ENCODE measurements at regions not wholly inside any gene's neighbourhood (a gene's known extent, or its start where the extent isn't known, plus 50 kb on each side); places are given as distances from the start of the nearest gene placed in this dataset.

DNA sequence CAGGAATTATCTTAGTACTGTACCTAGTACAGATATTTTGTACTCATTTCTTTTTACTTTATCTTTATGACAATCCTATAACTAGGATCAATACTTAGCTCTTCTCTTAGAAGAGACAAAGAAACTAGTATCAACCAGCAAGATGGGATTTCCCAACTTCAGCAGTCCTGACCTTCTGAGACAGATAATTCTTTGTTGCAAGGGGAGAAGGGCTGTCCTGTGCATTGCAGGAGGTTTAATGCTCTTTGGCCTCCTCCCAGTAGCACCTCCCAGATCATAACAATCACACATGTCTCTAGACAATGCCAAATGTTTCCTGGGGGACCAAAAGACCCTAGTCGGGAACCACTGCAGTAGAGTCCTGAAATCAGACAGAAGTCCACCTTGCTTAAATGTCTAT lies 424.3 kb upstream of the DMAC1 start:
- no peak overlapping the region for H3K27ac ChIP-seq (ENCODE audit: extremely low read length, insufficient read depth, low read length)
- peaks cover 90% of the 10 kb centered on the region for H3K9me3 ChIP-seq (ENCODE audit: low read length)
- CTCF ChIA-PET (ENCODE audit: low intra/inter-chr PET ratio, low total read pairs), result no interaction called here
- no peak overlapping the region for H3K4me2 ChIP-seq (ENCODE audit: low read depth, low read length)
- DNase-seq (ENCODE audit: low spot score) (no peak), FAIRE-seq (no peak), ATAC-seq (no peak)
- no TSS peak for BruUV-seq (replicated peaks)
- no peaks in the 10 kb centered on the region for H3K79me2 ChIP-seq (ENCODE audit: insufficient read depth, low read length)
- no peaks in the 10 kb centered on the region for H3K27me3 ChIP-seq (ENCODE audit: control insufficient read depth in 1 of 2, insufficient read depth in 2 of 2, low read length in 2 of 2)
- intact Hi-C loops (cut with micrococcal nuclease; ENCODE audit: unreplicated experiment), result no loop called here
- TF ChIP-seq SETDB1 (CRISPR knock-in tag; IDR thresholded peaks at IDR 0.05; ENCODE audit: borderline replicate concordance), result no peak
- TF ChIP-seq, protein P1, sequence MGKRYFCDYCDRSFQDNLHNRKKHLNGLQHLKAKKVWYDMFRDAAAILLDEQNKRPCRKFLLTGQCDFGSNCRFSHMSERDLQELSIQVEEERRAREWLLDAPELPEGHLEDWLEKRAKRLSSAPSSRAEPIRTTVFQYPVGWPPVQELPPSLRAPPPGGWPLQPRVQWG (CRISPR knock-in tag; IDR thresholded peaks at IDR 0.05; ENCODE audit: borderline replicate concordance, low read depth), result no peak
- TF ChIP-seq ZNF260 (CRISPR knock-in tag; IDR thresholded peaks at IDR 0.05; ENCODE audit: borderline replicate concordance, low read depth), result no peak
- TF ChIP-seq MAFG (CRISPR knock-in tag; IDR thresholded peaks at IDR 0.05), result no peak
- no peak for TF ChIP-seq SMC3 (IDR thresholded peaks at IDR 0.05; ENCODE audit: low read length)
- TF ChIP-seq NBN (conservative IDR thresholded peaks at IDR 0.05), result no peak
- TF ChIP-seq RFXANK (CRISPR knock-in tag; IDR thresholded peaks at IDR 0.05), result no peak
- no peak for TF ChIP-seq ZFP36L2 (CRISPR knock-in tag; IDR thresholded peaks at IDR 0.05)
- TF ChIP-seq, protein P2, sequence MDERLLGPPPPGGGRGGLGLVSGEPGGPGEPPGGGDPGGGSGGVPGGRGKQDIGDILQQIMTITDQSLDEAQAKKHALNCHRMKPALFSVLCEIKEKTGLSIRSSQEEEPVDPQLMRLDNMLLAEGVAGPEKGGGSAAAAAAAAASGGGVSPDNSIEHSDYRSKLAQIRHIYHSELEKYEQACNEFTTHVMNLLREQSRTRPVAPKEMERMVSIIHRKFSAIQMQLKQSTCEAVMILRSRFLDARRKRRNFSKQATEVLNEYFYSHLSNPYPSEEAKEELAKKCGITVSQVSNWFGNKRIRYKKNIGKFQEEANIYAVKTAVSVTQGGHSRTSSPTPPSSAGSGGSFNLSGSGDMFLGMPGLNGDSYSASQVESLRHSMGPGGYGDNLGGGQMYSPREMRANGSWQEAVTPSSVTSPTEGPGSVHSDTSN (CRISPR knock-in tag; IDR thresholded peaks at IDR 0.05), result no peak
- TF ChIP-seq, protein P3, sequence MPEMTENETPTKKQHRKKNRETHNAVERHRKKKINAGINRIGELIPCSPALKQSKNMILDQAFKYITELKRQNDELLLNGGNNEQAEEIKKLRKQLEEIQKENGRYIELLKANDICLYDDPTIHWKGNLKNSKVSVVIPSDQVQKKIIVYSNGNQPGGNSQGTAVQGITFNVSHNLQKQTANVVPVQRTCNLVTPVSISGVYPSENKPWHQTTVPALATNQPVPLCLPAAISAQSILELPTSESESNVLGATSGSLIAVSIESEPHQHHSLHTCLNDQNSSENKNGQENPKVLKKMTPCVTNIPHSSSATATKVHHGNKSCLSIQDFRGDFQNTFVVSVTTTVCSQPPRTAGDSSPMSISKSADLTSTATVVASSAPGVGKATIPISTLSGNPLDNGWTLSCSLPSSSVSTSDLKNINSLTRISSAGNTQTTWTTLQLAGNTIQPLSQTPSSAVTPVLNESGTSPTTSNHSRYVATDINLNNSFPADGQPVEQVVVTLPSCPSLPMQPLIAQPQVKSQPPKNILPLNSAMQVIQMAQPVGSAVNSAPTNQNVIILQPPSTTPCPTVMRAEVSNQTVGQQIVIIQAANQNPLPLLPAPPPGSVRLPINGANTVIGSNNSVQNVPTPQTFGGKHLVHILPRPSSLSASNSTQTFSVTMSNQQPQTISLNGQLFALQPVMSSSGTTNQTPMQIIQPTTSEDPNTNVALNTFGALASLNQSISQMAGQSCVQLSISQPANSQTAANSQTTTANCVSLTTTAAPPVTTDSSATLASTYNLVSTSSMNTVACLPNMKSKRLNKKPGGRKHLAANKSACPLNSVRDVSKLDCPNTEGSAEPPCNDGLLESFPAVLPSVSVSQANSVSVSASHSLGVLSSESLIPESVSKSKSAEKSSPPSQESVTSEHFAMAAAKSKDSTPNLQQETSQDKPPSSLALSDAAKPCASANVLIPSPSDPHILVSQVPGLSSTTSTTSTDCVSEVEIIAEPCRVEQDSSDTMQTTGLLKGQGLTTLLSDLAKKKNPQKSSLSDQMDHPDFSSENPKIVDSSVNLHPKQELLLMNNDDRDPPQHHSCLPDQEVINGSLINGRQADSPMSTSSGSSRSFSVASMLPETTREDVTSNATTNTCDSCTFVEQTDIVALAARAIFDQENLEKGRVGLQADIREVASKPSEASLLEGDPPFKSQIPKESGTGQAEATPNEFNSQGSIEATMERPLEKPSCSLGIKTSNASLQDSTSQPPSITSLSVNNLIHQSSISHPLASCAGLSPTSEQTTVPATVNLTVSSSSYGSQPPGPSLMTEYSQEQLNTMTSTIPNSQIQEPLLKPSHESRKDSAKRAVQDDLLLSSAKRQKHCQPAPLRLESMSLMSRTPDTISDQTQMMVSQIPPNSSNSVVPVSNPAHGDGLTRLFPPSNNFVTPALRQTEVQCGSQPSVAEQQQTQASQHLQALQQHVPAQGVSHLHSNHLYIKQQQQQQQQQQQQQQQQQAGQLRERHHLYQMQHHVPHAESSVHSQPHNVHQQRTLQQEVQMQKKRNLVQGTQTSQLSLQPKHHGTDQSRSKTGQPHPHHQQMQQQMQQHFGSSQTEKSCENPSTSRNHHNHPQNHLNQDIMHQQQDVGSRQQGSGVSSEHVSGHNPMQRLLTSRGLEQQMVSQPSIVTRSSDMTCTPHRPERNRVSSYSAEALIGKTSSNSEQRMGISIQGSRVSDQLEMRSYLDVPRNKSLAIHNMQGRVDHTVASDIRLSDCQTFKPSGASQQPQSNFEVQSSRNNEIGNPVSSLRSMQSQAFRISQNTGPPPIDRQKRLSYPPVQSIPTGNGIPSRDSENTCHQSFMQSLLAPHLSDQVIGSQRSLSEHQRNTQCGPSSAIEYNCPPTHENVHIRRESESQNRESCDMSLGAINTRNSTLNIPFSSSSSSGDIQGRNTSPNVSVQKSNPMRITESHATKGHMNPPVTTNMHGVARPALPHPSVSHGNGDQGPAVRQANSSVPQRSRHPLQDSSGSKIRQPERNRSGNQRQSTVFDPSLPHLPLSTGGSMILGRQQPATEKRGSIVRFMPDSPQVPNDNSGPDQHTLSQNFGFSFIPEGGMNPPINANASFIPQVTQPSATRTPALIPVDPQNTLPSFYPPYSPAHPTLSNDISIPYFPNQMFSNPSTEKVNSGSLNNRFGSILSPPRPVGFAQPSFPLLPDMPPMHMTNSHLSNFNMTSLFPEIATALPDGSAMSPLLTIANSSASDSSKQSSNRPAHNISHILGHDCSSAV (CRISPR knock-in tag; IDR thresholded peaks at IDR 0.05; ENCODE audit: borderline replicate concordance), result no peak
- TF ChIP-seq, protein P4, sequence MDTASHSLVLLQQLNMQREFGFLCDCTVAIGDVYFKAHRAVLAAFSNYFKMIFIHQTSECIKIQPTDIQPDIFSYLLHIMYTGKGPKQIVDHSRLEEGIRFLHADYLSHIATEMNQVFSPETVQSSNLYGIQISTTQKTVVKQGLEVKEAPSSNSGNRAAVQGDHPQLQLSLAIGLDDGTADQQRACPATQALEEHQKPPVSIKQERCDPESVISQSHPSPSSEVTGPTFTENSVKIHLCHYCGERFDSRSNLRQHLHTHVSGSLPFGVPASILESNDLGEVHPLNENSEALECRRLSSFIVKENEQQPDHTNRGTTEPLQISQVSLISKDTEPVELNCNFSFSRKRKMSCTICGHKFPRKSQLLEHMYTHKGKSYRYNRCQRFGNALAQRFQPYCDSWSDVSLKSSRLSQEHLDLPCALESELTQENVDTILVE (CRISPR knock-in tag; IDR thresholded peaks at IDR 0.05), result no peak
- TF ChIP-seq ZBTB20 (CRISPR knock-in tag; IDR thresholded peaks at IDR 0.05; ENCODE audit: borderline replicate concordance, low read depth), result no peak
- TF ChIP-seq ZNF660 (CRISPR knock-in tag; IDR thresholded peaks at IDR 0.05; ENCODE audit: borderline replicate concordance, low read depth), result no peak
- in situ Hi-C loops (cut with HindIII; ENCODE audit: extremely low pct_ligation_motif_present, low pct_unique_long_range_greater_than_20kb), result no loop called here
- no CpG with 5 or more reads among the region's 1 CpG for WGBS (ENCODE audit: low lambda C conversion rate)
- no peaks in the 10 kb centered on the region for H4K20me1 ChIP-seq (ENCODE audit: insufficient read depth, low read length)
- no peaks in the 10 kb centered on the region for H3K4me1 ChIP-seq (ENCODE audit: insufficient read depth, low read length)
- H3K4me3 ChIP-seq (replicated peaks in 1 of 3; ENCODE audit: insufficient read depth in 1 of 3, low read depth in 2 of 3, low read length in 3 of 3), result no peak overlapping the region
- POLR2A ChIA-PET, result no interaction called here
- H2AFZ ChIP-seq (ENCODE audit: low read length), result no peak overlapping the region
- no peak overlapping the region for H3K9ac ChIP-seq (ENCODE audit: insufficient read depth, low read depth, low read length)
- no peaks in the 10 kb centered on the region for H3K36me3 ChIP-seq (replicated peaks in 1 of 2; ENCODE audit: control insufficient read depth in 1 of 2, insufficient read depth in 2 of 2, low read length in 2 of 2)
